Liver (tissue), 3 donors: ENCODE measurements at regions not wholly inside any gene's neighbourhood (a gene's known extent, or its start where the extent isn't known, plus 50 kb on each side); places are given as distances from the start of the nearest gene placed in this dataset.

Source experiments
- ATF3 ChIP-seq: IDR thresholded peaks from 2 replicates; pipeline ENCODE4 v1.6.1; 2016; ENCODE audit warnings: antibody characterized with exemption
- CTCF ChIP-seq: fragments of 150-350 bp; IDR thresholded peaks from 2 replicates; pipeline ENCODE4 v1.5.1; 2017; ENCODE audit warnings: improper control_type of control experiment, low read depth, low read length; ENCODE audit not compliant: missing input control
- GABPA ChIP-seq, 2 donors: IDR thresholded peaks in 1 of 2; conservative IDR thresholded peaks in 1 of 2; 2 replicates each; pipeline ENCODE4 v1.6.1; 2016; ENCODE audit warnings: antibody characterized with exemption in 2 of 2, mild to moderate bottlenecking in 1 of 2, moderate library complexity in 1 of 2
- JUND ChIP-seq, 2 donors: IDR thresholded peaks; 2 replicates each; pipeline ENCODE4 v1.6.1; 2016; ENCODE audit warnings: antibody characterized with exemption in 2 of 2
- TAF1 ChIP-seq: conservative IDR thresholded peaks from 2 replicates; pipeline ENCODE4 v1.6.1; 2016; ENCODE audit warnings: antibody characterized with exemption, mild to moderate bottlenecking
- YY1 ChIP-seq: IDR thresholded peaks from 2 replicates; pipeline ENCODE4 v1.6.1; 2016; ENCODE audit warnings: antibody characterized with exemption, mild to moderate bottlenecking
- ZBTB33 ChIP-seq: IDR thresholded peaks from 2 replicates; pipeline ENCODE4 v1.6.1; 2016; ENCODE audit warnings: antibody characterized with exemption
- donor health status: healthy.
- donor health status: healthy.

- TF ChIP-seq ZBTB33 (no peak), CTCF (no peak), YY1 (no peak), TAF1 (no peak), ATF3 (no peak), JUND (IDR thresholded peaks at IDR 0.05) (no peak), GABPA (IDR thresholded peaks at IDR 0.05 in 1 of 2, conservative IDR thresholded peaks at IDR 0.05 in 1 of 2) (no peak)
Observed at GRCh38 chr14:92224358-92224954, 98.5 kb upstream of the SLC24A4 start.
